ENCODE measurements at regions not wholly inside any gene's neighbourhood (a gene's known extent, or its start where the extent isn't known, plus 50 kb on each side); places are given as distances from the start of the nearest gene placed in this dataset.

DNA sequence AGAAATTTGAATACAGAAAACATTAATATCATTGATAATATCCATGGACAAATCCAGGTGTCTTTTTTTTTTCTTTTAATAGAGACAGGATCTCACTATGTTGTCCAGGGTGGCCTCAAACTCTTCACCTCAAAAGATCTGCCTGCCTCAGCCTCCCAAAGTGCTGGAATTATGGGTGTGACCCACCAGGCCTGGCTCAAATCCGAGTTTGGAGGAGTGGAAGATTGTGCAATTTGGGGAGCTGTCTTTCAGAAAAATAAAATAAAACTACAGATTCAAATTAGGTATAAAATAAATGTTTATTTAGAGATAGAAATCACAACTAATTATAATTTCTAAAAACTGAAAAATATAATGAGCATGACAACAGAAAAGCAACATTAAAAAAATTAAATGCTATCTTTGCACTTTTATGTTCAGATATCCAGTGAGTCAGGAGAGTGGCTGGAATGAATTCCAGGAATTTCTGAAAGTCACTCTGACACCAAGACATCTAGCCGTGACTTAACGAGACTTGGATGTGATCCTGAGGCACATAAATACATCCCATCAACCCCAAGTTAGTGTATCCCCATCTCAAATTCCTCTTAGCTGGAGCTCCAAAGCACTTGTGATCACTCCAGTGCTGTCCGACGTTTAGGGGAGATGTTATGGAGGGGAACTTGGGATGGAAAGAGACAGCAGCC lies 128.6 kb upstream of the THY1 start:
- H3K27me3 ChIP-seq (ENCODE audit: insufficient read depth), result no peaks in the 10 kb centered on the region
- ChIA-PET CTCF (interaction anchor here (0.6 to 2.6 kb wide), 3 partner anchors 14 to 31 kb away, joined by 3 to 15 read pairs (median 4); no protein-coding TSS in a partner anchor), POLR2A (no interaction called here)
- H3K27ac ChIP-seq (ENCODE audit: low read depth in 2 of 2, low read length in 1 of 2), result no peak overlapping the region
- TF ChIP-seq RCOR1 (IDR thresholded peaks at IDR 0.05; ENCODE audit: low read length) (no peak), TEAD4 (IDR thresholded peaks at IDR 0.05; ENCODE audit: borderline replicate concordance, insufficient read depth) (no peak), RFX5 (IDR thresholded peaks at IDR 0.05; ENCODE audit: low read length) (no peak), FOSL2 (IDR thresholded peaks at IDR 0.05; ENCODE audit: borderline replicate concordance, low read depth) (no peak), ZBTB33 (IDR thresholded peaks at IDR 0.05; ENCODE audit: borderline replicate concordance, low read depth) (no peak), GATA2 (CRISPR knock-in tag; IDR thresholded peaks at IDR 0.05) (no peak), TCF12 (IDR thresholded peaks at IDR 0.05) (no peak), SIN3A (IDR thresholded peaks at IDR 0.05; ENCODE audit: borderline replicate concordance, low read depth, low read length) (no peak), JUND (IDR thresholded peaks at IDR 0.05) (no peak), FOXJ3 (CRISPR knock-in tag; IDR thresholded peaks at IDR 0.05) (no peak), NFIC (IDR thresholded peaks at IDR 0.05; ENCODE audit: borderline replicate concordance) (no peak), FOXM1 (IDR thresholded peaks at IDR 0.05; ENCODE audit: low read depth) (no peak), RAD21 (IDR thresholded peaks at IDR 0.05; ENCODE audit: low read length) (no peak)
- TF ChIP-seq, protein P1, sequence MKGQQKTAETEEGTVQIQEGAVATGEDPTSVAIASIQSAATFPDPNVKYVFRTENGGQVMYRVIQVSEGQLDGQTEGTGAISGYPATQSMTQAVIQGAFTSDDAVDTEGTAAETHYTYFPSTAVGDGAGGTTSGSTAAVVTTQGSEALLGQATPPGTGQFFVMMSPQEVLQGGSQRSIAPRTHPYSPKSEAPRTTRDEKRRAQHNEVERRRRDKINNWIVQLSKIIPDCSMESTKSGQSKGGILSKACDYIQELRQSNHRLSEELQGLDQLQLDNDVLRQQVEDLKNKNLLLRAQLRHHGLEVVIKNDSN (IDR thresholded peaks at IDR 0.05; ENCODE audit: borderline replicate concordance, low read depth), result no peak
- no peaks in the 10 kb centered on the region for H3K36me3 ChIP-seq (replicated peaks in 1 of 2; ENCODE audit: control insufficient read depth in 1 of 2, insufficient read depth in 2 of 2, low read length in 1 of 2)
- no peaks in the 10 kb centered on the region for H3K9me2 ChIP-seq
- no peaks in the 10 kb centered on the region for H3F3A ChIP-seq (replicated peaks; ENCODE audit: insufficient read depth)
- no peak overlapping the region for H2AFZ ChIP-seq (ENCODE audit: low read depth)
- no peaks in the 10 kb centered on the region for H3K79me2 ChIP-seq (ENCODE audit: insufficient read depth)
- 63% methylated on average over 5 of the region's 5 CpGs for WGBS (ENCODE audit: low lambda C conversion rate)
- H3K9me3 ChIP-seq, result no peaks in the 10 kb centered on the region
- no peaks in the 10 kb centered on the region for H4K20me1 ChIP-seq (ENCODE audit: insufficient read depth)
- H3K4me2 ChIP-seq, result no peak overlapping the region
- no peak overlapping the region for H3K4me3 ChIP-seq (ENCODE audit: low read depth in 2 of 2, low read length in 1 of 2)
- H3K9ac ChIP-seq, result no peak overlapping the region
- H3K4me1 ChIP-seq (ENCODE audit: control insufficient read depth in 1 of 2, insufficient read depth in 2 of 2, low read depth in 1 of 2, low read length in 1 of 2), result no peaks in the 10 kb centered on the region
- DNase-seq, result no peak

DNA sequence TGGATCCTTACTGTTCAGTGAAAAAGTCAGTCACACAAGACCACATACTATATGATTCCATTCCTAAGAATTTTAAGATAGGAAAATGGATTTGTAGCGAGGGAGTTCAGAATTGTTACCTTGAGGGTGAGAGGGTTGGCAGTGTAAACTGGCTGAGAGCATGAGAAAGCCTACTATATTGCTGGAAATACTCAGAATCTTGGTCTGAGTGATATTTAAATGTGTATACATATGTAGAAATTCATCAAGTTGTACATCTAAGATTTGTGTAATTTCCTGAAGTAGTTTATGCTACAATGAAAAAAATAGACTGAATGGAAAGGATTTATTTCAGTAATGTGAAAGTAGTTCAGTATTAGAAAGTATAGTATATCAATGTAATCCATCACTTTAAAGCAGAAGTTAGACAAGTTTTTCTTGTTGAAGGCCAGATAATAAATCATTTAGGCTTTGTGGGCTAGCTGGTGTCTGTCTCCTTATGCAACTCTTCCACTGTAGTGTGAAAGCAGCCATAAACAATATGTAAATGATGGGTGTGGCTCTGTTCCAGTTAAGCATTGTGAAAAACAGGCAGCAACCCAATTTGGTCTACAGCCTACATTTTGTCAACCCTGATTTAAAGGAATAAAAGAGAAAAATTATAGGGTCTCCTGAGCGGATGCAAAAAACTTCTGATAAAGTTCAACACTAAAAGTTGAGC lies 127.2 kb upstream of the THY1 start:
- H3K27ac ChIP-seq (ENCODE audit: low read depth in 2 of 2, low read length in 1 of 2), result no peak overlapping the region
- ChIA-PET POLR2A (no interaction called here), CTCF (interaction anchor here (1.6 to 2.6 kb wide), 2 partner anchors 9 to 17 kb away, joined by 4 to 15 read pairs; no protein-coding TSS in a partner anchor)
- no peak overlapping the region for H2AFZ ChIP-seq (ENCODE audit: low read depth)
- H3K4me1 ChIP-seq (ENCODE audit: control insufficient read depth in 1 of 2, insufficient read depth in 2 of 2, low read depth in 1 of 2, low read length in 1 of 2), result no peaks in the 10 kb centered on the region
- no peaks in the 10 kb centered on the region for H3K36me3 ChIP-seq (replicated peaks in 1 of 2; ENCODE audit: control insufficient read depth in 1 of 2, insufficient read depth in 2 of 2, low read length in 1 of 2)
- no peaks in the 10 kb centered on the region for H3K9me3 ChIP-seq
- no peak for DNase-seq
- H3K4me2 ChIP-seq, result no peak overlapping the region
- no peaks in the 10 kb centered on the region for H3K9me2 ChIP-seq
- no peak overlapping the region for H3K9ac ChIP-seq
- no peak overlapping the region for H3K4me3 ChIP-seq (ENCODE audit: low read depth in 2 of 2, low read length in 1 of 2)
- TF ChIP-seq TCF12 (IDR thresholded peaks at IDR 0.05) (no peak), USF2 (IDR thresholded peaks at IDR 0.05; ENCODE audit: borderline replicate concordance, low read depth, low read length) (no peak), RCOR1 (IDR thresholded peaks at IDR 0.05; ENCODE audit: low read length) (no peak), NFIC (IDR thresholded peaks at IDR 0.05; ENCODE audit: borderline replicate concordance) (no peak), REST (IDR thresholded peaks at IDR 0.05; ENCODE audit: low read depth, low read length) (no peak), CHD2 (IDR thresholded peaks at IDR 0.05; ENCODE audit: low read length, partially characterized antibody) (no peak)
- 9% methylated on average over 2 of the region's 2 CpGs for WGBS (ENCODE audit: low lambda C conversion rate)
- H4K20me1 ChIP-seq (ENCODE audit: insufficient read depth), result no peaks in the 10 kb centered on the region
- no peaks in the 10 kb centered on the region for H3K79me2 ChIP-seq (ENCODE audit: insufficient read depth)
- H3K27me3 ChIP-seq (ENCODE audit: insufficient read depth), result no peaks in the 10 kb centered on the region
- H3F3A ChIP-seq (replicated peaks; ENCODE audit: insufficient read depth), result no peaks in the 10 kb centered on the region

Data from SK-N-SH (cell line).